A204.1 (cell line): ENCODE measurements at regions not wholly inside any gene's neighbourhood (a gene's known extent, or its start where the extent isn't known, plus 50 kb on each side); places are given as distances from the start of the nearest gene placed in this dataset.
"Not testable (repeated sequence)": the region's sequence is repeated elsewhere in the genome, so short reads cannot be mapped to it uniquely, and the experiment has no call there.

Experiments
- FAIRE-seq: peaks from 2 replicates; lab custom pipeline; 2012; peaks lifted over from hg19 to GRCh38; lab: Jason Lieb, UNC

DNA sequence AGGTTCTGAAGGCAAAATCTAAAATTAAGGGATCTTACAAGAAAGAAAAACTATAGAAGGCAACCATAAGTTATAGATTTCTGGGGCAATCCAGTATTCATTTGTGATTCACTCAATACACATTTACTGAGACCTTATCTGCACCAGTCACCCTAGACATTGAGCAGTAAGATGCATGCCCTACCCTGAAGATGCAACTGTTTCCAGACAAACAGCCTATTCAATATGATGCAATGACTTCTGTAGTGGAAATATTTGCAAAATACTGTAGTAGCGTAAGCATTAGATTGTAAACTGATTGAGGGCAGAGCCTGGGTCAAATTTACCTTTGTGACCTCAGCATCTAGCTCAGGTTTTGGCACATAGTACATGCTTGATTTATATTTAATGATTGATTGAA is 256.2 kb upstream of the ACTBL2 start:
- FAIRE-seq: no peak

DNA sequence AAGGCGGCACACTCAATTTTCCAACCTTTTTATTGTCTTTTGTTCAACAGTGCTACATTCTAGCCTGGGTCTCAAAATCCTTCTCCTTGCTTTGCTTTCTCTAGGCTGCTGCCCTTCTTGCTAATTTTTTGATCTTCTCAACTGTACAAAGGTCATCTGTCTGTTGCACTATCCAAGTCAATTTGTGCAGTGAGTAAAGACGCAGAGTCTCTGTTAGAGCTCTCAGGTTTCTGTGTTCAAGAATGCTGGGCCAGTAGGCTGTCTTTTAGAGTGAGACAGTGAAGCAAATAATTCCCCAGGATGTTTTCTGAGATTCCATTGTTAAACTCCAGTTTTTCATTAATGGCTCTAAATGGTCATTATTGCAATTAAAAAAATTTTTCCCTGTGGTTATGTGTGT is 255.7 kb upstream of the ACTBL2 start:
- no peak for FAIRE-seq

DNA sequence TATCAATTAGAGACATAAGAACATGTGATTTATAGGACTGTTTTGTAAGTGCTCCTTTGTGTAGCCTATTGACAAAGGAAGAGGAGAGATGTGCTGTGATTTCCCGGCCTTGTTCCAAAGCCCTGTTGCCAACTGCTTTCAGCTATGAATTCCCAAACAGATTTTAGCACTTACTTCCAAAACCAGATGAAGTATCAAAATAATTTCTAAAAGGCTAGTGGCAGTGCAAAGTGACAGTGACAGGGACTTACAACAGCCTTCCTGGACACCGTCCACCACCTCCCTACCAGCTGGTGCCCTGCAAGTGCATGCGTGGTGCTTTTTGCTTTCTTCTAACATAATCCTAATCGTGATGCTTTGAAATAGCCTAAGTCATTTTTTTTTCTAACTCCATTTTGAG is 254.1 kb upstream of the ACTBL2 start:
- no peak for FAIRE-seq

DNA sequence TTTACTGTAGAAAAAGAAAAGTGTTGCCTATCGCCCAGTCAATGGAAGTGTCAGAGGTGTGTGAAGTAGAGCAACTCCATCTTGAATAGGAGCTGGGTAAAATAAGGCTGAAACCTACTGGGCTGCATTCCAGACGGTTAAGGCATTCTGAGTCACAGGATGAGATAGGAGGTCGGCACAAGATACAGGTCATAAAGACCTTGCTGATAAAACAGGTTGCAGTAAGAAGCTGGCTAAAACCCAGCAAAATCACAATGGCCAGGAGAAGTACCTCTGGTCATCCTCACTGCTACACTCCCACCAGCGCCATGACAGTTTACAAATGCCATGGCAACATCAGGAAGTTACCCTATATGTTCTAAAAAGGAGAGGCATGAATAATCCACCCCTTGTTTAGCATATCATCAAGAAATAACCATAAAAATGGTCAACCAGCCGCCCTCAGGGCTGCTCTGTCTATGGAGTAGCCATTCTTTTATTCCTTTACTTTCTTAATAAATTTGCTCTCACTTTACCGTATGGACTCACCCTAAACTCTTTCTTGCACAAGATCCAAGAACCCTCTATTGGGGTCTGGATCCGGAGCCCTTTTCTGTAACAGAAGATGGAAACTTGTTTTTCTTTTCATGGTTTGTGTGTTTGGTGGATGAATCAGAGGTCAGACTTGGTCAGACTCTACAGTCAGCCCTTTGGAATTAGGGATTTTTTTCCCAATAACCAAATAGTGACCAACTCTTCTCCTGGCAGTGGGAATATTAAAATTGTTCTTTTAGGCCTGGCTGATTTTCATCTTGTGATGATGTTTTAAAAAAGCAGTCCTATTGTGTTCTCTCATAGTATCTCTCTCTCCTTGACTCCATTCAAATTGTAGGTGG is 252.9 kb upstream of the ACTBL2 start:
- FAIRE-seq: not testable (repeated sequence)

DNA sequence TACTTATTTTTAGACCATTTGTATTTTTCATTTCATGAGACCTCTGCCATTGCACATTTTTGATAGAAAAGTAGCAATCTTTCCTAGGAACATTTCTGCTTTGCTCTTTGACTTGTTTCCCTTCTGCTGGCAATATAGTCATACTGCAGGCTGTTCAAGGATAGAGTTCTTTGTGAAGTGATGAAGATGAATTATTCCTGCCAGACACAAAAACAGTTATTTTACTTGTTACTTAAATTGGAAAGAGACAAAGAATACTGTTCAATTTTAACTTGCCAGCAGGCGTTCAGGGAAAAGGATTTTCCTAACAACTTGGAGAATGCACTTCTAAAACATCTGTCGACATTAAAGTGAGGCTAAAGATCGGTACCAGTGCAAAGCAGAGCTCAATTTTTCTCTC is 251.7 kb upstream of the ACTBL2 start:
- no peak for FAIRE-seq

DNA sequence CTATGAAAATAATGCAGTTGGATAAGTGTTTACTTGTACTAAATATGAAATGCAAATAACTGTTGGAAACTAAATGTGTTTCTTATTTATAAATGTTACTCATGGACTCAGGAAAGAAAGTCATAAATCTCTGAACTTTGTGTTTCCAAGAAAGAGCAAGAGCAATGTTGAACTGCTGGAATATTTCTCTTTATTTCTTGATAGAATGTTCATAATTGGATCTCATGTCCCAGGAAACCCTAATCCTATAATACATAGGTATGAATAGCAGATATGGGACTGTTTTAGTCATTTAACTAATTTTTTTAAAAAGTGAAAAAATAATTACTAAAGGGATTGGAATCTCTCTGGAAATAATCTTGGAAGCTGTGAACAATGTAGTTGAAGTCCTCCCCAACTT is 245.0 kb upstream of the ACTBL2 start:
- no peak for FAIRE-seq

DNA sequence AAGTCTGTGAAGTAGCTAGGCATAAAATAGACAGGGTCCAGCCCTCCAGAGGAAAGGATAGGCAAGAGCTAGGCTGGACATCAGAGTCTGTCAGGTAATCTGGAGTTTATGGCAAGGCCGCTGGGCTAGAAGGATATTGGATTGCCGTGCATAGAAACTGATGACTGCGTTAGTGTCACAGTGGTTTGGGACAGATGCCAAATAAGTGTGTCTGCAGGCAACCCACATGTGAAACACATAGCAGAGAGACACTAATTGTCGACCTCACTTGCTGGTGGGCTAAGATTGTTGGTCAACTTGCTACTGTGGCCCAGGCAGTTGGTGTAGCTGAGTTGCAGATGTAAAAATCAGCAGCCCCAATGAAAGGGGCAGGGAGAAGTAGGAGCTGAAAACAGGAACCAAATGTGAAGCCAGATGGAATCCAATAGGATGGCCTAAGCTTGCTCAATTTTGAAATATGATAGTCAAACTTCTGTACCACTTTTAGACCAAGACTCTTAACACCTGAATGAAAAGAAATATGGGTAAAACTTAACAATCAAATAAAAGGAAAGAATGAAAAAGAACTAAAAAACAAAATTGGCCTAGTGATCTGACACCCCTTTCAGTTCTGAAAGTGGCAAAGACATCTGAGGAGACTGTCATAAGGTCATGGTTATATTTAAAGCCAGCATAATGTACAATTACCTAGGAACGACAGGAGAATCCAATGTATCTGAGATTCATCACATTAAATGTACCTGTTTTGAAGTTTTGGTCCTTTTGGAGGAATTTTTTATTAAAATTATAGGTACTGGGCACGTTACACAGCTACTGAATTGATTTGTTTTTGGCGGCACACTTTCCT is 243.3 kb upstream of the ACTBL2 start:
- FAIRE-seq: no peak

DNA sequence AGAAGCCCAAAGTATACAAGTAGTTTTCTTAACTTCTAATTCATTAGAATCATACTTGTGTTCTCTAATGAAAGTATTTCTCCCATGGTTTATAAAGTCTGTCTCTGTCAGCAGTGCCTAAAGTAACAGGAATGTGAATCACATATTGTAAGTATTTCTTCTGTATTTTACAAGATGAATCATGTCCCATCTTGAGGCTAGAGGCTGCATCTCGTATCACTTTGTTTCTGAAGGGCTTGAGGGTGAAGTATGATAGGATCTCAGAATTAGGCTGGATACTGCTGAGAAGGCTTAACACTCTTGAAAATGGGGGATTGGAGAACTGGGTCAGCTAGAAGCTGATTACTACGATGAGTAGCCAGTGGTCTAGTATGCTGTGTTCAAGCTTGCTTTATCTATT is 242.2 kb upstream of the ACTBL2 start:
- no peak for FAIRE-seq

DNA sequence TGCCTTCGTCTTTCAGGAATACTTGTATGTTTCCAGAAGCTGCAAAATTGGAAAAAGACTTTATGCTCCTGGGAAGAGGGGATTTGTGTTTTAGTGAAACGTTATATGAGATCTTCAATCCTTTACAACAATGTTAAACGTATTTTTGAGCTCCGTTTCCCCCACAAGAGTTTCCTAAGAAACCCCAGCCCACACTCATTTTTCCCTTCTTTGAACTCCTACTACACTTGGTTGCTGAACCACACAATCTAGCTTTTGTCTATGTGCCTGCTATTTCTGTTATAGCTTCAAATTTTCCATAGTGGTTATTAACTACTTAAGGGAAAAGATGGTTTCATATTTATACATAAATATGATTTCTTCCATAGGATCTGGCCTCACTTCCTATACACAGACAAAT is 238.6 kb upstream of the ACTBL2 start:
- no peak for FAIRE-seq

DNA sequence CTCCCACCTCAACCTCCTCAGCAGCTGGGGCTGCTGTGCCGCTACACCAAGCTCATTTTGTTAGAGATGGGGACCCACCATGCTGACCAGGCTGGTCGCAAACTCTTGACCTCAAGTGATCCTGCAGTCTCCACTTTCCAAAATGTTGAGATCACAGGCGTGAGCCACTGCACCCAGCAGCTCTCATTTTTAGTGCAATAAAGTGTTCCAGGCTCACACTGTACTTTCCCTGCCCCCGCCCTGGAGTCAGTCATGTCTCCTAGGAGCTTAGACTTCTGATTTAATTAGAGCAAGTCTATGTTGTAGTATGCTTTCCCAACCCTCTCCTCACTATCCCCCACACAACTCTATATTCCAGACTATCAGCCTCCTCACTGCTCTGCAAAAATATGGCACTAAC is 238.0 kb upstream of the ACTBL2 start:
- FAIRE-seq: no peak

DNA sequence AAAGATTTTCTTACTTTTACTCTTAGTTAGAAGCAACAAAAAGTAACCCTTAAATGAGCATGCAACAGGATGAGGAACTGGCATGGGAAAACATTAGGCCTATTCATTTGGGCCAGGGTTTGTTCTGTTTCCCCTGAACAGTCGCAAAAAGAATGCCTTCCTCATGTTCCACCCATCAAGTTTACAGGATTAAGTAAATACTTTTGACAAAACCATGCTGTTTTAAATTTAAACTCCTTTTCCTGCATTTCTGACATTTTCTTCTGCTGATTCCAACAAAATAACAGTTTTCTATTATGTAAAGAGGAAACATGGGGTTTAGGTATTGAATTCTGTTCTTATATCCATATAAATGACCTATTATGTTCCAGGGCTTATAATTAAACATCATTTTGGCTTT is 236.6 kb upstream of the ACTBL2 start:
- FAIRE-seq: no peak

DNA sequence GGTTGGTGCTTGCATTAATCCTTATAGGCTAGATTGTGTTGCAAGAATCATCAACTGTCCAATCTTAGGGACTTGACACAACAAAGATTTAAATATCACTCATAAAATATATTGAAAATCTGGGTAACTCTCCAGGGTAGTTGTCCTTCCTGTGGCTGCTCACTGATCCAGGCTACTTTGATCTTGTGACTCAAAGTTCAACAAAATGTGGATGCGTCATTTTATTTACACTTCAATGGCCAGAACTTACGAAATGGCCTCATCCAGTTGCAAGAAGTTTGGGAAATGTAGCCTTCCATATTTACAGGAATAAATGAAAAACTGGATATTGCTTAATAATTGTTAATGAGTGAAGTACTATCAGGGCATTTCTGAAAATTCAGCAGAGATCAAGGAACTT is 235.5 kb upstream of the ACTBL2 start:
- no peak for FAIRE-seq

DNA sequence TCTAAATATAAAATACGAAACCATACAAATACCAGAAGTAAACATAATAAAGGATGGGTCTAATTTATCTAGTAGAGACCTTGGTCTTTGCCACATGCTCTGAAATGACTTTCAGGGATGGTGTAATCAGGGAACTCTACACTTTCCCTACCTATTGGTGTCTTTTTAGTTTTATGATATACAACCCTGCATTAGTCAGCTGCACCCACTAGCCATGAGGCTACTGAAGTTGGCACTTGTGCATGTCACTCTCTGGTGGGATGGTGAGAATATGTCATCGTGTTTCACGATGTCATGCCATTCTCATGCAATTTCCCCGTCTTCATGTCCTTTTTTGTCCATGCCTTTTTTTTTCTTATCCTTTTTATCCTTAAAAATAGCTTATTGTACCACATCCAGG is 234.9 kb upstream of the ACTBL2 start:
- no peak for FAIRE-seq

DNA sequence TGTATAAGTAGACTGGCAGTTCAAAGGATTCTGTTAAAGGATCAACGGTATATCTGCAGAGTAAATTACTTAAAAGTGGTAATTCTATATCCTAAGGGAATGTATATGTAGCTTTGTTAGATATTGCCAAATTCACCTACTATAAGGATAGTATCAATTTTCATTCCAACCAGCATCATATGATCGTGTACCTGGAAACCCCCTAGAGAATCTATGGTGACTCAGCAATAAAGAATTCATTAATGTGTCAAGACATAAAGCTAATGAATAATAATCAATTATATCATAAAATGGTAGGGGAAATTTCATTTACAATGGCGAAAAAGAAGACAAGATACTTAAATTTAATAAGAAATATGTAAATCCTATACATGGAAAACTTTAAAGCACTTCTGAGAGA is 234.1 kb upstream of the ACTBL2 start:
- no peak for FAIRE-seq

DNA sequence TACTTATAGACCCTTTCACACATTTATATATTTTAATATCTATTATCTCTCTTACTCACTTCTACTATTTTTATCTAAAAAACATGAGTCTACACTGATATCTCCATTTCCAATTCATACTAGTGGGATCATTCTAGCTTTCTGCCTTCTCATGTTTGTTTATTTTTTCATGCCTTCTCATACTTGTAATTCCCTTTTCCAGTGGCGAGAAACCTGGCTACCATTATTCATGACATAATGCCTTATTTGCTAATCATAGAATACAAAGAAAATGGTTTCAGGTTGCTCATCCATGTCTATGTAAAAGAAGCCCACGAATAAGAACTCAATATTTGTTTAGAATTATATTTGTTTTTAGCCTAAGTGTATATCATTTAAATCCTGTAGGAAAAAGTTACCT is 232.7 kb upstream of the ACTBL2 start:
- no peak for FAIRE-seq

DNA sequence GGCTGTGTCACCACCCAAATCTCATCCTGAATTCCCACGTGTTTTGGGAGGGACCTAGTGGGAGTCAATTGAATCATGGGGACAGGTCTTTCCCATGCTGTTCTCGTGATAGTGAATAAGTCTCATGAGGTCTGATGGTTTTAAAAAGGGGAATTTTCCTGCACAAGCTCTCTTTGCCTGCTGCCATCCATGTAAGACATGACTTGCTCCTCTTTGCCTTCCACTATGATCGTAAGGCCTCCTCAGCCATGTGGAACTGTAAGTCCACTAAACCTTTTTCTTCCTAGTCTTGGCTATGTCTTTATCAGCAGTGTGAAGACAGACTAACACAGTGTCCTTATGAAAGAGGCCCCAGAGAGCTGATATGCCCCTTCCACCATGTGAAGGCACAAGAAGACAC is 230.9 kb upstream of the ACTBL2 start:
- not testable (repeated sequence) for FAIRE-seq

DNA sequence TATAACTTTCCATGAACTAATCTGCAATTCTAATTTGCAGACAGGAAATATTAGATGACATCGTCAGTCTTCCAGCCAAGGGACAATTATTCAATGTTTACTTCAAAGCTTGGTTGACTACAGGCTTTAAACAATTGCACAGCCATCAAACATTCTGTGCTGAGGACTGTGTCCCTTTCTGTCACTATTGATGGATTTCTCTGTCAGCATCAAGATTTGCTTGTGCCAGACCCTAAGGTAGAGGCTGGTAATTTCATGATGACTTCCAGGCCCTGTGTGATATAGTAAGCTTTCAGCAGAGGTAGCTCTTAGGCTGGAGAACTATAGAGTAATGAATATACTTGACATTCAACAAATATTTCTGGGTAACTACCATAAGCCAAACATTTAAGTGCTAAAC is 229.3 kb upstream of the ACTBL2 start:
- FAIRE-seq: no peak

DNA sequence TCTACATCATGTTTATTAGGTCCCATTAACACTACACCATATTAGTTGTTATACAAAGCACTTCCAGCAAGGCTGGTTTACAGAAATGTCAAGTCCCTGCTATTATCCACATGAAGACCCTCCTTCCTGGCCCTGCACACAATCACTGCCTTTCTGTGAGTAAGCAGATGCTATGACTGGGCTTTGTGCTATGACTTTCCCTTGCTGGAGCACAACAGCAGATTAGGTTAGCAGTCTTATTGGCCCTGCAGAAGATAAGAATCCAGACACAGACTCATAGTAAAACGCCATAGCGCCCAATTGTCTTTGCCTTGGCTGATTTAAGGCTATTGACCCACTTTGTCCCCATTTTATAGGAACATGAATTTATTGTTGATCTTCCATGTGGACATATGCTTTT is 228.9 kb upstream of the ACTBL2 start:
- no peak for FAIRE-seq

DNA sequence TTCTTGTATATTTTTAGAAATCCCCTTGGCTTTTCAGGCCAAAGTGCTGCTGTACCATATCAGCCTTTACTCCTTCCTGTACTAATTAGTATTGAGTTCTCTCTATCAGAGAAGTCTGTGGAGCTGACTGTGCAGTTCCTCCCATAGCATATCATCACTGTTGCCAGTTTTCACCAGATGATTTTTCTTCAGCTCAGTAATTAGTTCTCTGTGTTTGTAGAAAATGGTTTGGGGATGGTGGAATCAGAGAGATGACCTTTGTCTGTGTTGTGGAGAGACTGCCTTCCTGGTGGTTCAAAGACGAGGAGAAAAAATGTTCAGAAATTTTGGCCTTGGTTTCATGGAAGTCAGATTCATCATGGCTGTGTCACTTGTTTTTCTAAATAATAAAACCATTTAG is 227.5 kb upstream of the ACTBL2 start:
- FAIRE-seq: no peak

DNA sequence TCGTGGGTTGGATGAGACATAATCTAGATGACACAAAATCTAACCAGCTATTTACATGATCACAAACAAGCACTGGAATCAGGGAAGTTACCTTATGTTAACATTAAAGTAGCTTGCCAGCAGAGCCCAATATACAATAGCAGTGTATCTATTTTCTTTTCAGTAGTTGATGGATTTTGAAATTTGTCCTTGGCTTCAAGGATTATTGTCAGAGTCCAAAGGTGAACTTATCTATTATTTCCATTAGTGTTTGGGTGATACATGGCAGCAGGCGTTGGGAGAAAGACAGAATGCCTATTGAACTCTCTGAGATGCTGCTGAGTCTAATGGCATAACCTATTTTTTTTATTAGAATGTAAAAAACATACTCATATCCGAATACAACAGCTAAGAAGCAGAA is 223.2 kb upstream of the ACTBL2 start:
- no peak for FAIRE-seq

DNA sequence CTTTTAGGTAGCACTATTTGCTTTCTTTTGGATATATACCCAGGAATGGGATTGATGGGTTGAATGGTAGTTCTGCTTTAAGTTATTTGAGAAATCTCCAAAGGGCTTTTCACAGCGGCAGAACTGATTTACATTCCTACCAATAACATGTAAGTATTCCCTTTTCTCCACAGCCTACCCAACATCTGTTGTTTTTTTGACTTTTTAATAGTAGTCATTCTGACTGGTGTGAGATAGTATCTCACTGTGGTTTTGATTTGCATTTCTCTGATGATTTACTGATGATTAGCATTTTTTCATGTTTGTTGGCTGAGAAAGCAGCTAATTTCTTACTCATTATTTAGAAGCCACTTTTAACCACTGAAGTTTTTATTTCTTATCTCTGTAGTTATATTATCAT is 221.1 kb upstream of the ACTBL2 start:
- FAIRE-seq: no peak

DNA sequence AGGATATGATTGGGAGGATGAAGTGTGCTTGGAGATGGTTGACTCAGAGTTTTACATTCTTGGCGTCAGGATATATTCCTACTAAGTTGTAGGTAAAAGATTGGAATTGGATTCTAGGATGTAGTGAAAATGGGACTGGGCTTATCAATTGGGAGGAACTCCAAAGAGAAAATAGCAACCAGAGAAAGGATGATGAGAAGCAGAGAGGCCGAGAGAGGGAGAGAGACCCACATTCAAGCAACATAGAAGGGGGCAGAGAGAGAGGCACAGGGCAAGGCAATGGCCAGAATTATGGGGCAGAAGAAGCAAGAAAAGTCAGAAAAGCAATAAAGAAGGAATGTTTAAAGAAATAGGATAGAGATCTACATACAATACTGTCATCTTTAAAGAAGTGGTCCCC is 217.9 kb upstream of the ACTBL2 start:
- FAIRE-seq: no peak

DNA sequence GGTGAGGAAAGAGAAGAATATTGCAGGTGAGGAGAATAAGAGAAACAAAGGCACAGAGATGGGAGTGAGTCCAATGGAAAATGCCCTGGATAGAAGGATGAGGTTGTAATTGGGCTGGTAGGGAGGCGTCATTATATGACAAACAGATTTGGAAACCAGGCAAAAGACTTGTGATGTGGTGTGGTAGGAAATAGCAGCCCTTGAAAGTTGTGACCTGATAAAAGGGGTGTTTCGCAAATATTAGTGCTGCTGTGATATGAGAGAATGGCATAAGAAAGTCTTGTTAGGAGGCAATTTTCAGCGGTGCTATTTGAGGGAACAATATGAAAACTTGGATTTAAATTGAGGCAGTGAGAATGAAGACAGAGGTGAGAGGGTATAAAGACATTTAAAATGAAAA is 217.5 kb upstream of the ACTBL2 start:
- FAIRE-seq: no peak

DNA sequence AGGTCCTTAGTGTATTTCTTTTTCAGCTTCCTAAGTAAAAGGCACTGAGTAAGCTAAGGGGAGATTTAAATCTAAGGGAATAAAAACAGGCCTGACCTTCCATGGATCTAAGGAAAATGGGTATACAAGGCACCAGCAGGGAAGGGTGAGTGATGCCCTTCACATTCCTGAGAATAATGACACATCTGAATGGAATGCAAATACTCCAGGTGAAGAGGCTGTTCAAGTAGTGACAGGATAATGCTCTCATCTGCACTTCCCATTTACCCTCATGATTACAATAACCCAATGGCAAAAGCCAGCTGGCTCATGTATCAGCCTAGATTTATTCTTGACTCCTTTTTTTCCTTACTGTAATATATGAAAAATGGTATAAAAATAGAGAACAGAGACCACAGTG is 216.2 kb upstream of the ACTBL2 start:
- FAIRE-seq: no peak
